ENCODE measurements at regions not wholly inside any gene's neighbourhood (a gene's known extent, or its start where the extent isn't known, plus 50 kb on each side); places are given as distances from the start of the nearest gene placed in this dataset.
"Not testable (repeated sequence)": the region's sequence is repeated elsewhere in the genome, so short reads cannot be mapped to it uniquely, and the experiment has no call there.

- H3K27ac Mint-ChIP-seq (ENCODE audit: unreplicated experiment), result no peak overlapping the region
- peaks cover 6% of the 10 kb centered on the region for H3K36me3 Mint-ChIP-seq (ENCODE audit: low read depth)
- DNase-seq (ENCODE audit: low spot score), result no peak
- TF ChIP-seq CTCF (IDR thresholded peaks at IDR 0.05), result no peak
- no peaks in the 10 kb centered on the region for H3K27me3 Mint-ChIP-seq (ENCODE audit: low read depth)
- H3K4me1 Mint-ChIP-seq (ENCODE audit: low read depth), result no peaks in the 10 kb centered on the region
- H3K9me3 Mint-ChIP-seq (ENCODE audit: low read depth), result peaks cover 6% of the 10 kb centered on the region
- H3K4me3 Mint-ChIP-seq (ENCODE audit: unreplicated experiment), result no peak overlapping the region
These were observed 113.1 kb upstream of the PCSK1 start for GRCh38 chr5:96546120-96546519.

GRCh38 chr5:96547486-96547885 is 114.4 kb upstream of the PCSK1 start:
- H3K4me3 Mint-ChIP-seq (ENCODE audit: unreplicated experiment), result no peak overlapping the region
- H3K27ac Mint-ChIP-seq (ENCODE audit: unreplicated experiment), result no peak overlapping the region
- no peak for DNase-seq (ENCODE audit: low spot score)
- TF ChIP-seq CTCF (IDR thresholded peaks at IDR 0.05), result no peak
- peaks cover 8% of the 10 kb centered on the region for H3K36me3 Mint-ChIP-seq (ENCODE audit: low read depth)
- peaks cover 9% of the 10 kb centered on the region for H3K9me3 Mint-ChIP-seq (ENCODE audit: low read depth)
- no peaks in the 10 kb centered on the region for H3K4me1 Mint-ChIP-seq (ENCODE audit: low read depth)
- H3K27me3 Mint-ChIP-seq (ENCODE audit: low read depth), result no peaks in the 10 kb centered on the region

- Mint-ChIP-seq H3K36me3 (ENCODE audit: low read depth) (peaks cover 8% of the 10 kb centered on the region), H3K27me3 (ENCODE audit: low read depth) (no peaks in the 10 kb centered on the region), H3K4me3 (ENCODE audit: unreplicated experiment) (no peak overlapping the region), H3K4me1 (ENCODE audit: low read depth) (no peaks in the 10 kb centered on the region), H3K27ac (ENCODE audit: unreplicated experiment) (no peak overlapping the region), H3K9me3 (ENCODE audit: low read depth) (peaks cover 9% of the 10 kb centered on the region)
- no peak for DNase-seq (ENCODE audit: low spot score)
- no peak for TF ChIP-seq CTCF (IDR thresholded peaks at IDR 0.05)
These were observed 113.3 kb upstream of the CAST start for GRCh38 chr5:96548905-96549304.

GRCh38 chr5:96560857-96561256 is 101.3 kb upstream of the CAST start:
- not testable (repeated sequence) for DNase-seq (ENCODE audit: low spot score)

GRCh38 chr5:96562614-96563013 is 99.6 kb upstream of the CAST start:
- no peak for TF ChIP-seq CTCF (IDR thresholded peaks at IDR 0.05)
- peaks cover 35% of the 10 kb centered on the region for H3K4me1 Mint-ChIP-seq (ENCODE audit: low read depth)
- DNase-seq (ENCODE audit: low spot score), result no peak
- no peaks in the 10 kb centered on the region for H3K36me3 Mint-ChIP-seq (ENCODE audit: low read depth)
- H3K27me3 Mint-ChIP-seq (ENCODE audit: low read depth), result no peaks in the 10 kb centered on the region
- H3K27ac Mint-ChIP-seq (ENCODE audit: unreplicated experiment), result peak overlapping the region; percentile 9
- H3K4me3 Mint-ChIP-seq (ENCODE audit: unreplicated experiment), result no peak overlapping the region
- H3K9me3 Mint-ChIP-seq (ENCODE audit: low read depth), result peaks cover 6% of the 10 kb centered on the region

More at GRCh38 chr5:96560857-96561256, 101.3 kb upstream of the CAST start:
- not testable (repeated sequence) for H3K27ac Mint-ChIP-seq (ENCODE audit: unreplicated experiment); H3K4me3 Mint-ChIP-seq (ENCODE audit: unreplicated experiment); H3K27me3 Mint-ChIP-seq (ENCODE audit: low read depth); H3K36me3 Mint-ChIP-seq (ENCODE audit: low read depth)
- Mint-ChIP-seq H3K4me1 (ENCODE audit: low read depth) (peaks cover 20% of the 10 kb centered on the region), H3K9me3 (ENCODE audit: low read depth) (peaks cover 18% of the 10 kb centered on the region)

GRCh38 chr5:96563816-96564215 is 98.4 kb upstream of the CAST start:
- Mint-ChIP-seq H3K27ac (ENCODE audit: unreplicated experiment) (no peak overlapping the region), H3K9me3 (ENCODE audit: low read depth) (no peaks in the 10 kb centered on the region), H3K27me3 (ENCODE audit: low read depth) (no peaks in the 10 kb centered on the region), H3K4me3 (ENCODE audit: unreplicated experiment) (no peak overlapping the region), H3K4me1 (ENCODE audit: low read depth) (peaks cover 35% of the 10 kb centered on the region), H3K36me3 (ENCODE audit: low read depth) (no peaks in the 10 kb centered on the region)
- DNase-seq (ENCODE audit: low spot score), result no peak
- TF ChIP-seq CTCF (IDR thresholded peaks at IDR 0.05), result no peak
